Tibial nerve (tissue), 4 donors: ENCODE measurements at regions not wholly inside any gene's neighbourhood (a gene's known extent, or its start where the extent isn't known, plus 50 kb on each side); places are given as distances from the start of the nearest gene placed in this dataset.

ENCODE experiments used
- DNase-seq, 2 donors: peaks; one replicate each; pipeline ENCODE4 v3.0.0-alpha.2; 2019; ENCODE audit warnings: low spot score in 2 of 2
- H3K27ac ChIP-seq, 4 donors: fragments of 200-600 bp; sonication (generic) in 3 of 4; one replicate each; pipeline ENCODE4 v1.5.1; 2017 to 2019; ENCODE audit warnings: mild to moderate bottlenecking in 1 of 4
- H3K27me3 ChIP-seq, 2 donors: fragments of 200-600 bp; sonication (generic) in 1 of 2; one replicate each; pipeline versions ENCODE4 v1.5.1 to v1.6.0; 2017 to 2019
- H3K36me3 ChIP-seq, 3 donors: fragments of 200-600 bp; sonication (generic); one replicate each; pipeline ENCODE4 v1.5.1; 2018 to 2019
- H3K4me1 ChIP-seq, 4 donors: fragments of 200-600 bp; sonication (generic) in 3 of 4; one replicate each; pipeline ENCODE4 v1.5.1; 2017 to 2019
- H3K4me3 ChIP-seq, 4 donors: fragments of 200-600 bp; sonication (generic) in 3 of 4; one replicate each; pipeline ENCODE4 v1.5.1; 2017 to 2019; ENCODE audit warnings: mild to moderate bottlenecking in 1 of 4, moderate library complexity in 1 of 4
- H3K9me3 ChIP-seq, 4 donors: fragments of 200-600 bp; sonication (generic) in 3 of 4; one replicate each; pipeline ENCODE4 v1.5.1; 2017 to 2019
- EP300 ChIP-seq, 2 donors: sonication (generic); formaldehyde crosslinking; IDR thresholded peaks; one replicate each; pipeline ENCODE4 v1.6.1; 2017; ENCODE audit warnings: antibody characterized with exemption in 2 of 2, mild to moderate bottlenecking in 1 of 2
- POLR2A ChIP-seq, 2 donors: fragments of 450-650 bp; IDR thresholded peaks; one replicate each; pipeline ENCODE4 v1.6.1; 2017; ENCODE audit warnings: antibody characterized with exemption in 2 of 2, mild to moderate bottlenecking in 2 of 2, moderate library complexity in 2 of 2
- WGBS, 2 donors: methylation state at CpG; one replicate each; pipeline ENCODE4 v1.1.5; 2018; 5-methylcytosine and 5-hydroxymethylcytosine counted together
- TF ChIP-seq, protein P1 (sequence below), 5 experiments: fragments of 200-600 bp in 3 of 5; fragments of 450-650 bp in 2 of 5; sonication (generic) in 3 of 5; IDR thresholded peaks; one replicate each; pipeline ENCODE4 v1.5.1; 2016 to 2019; ENCODE audit warnings: antibody characterized with exemption in 5 of 5, mild to moderate bottlenecking in 3 of 5, moderate library complexity in 2 of 5

GRCh38 chr18:76208678-76209306, 286.2 kb downstream of the ZNF516 start:
- 52 to 66% methylated on average over 21 of the region's 21 CpGs for WGBS, 2 donors
- Histone ChIP-seq H3K27me3 (no peaks in the 10 kb centered on the region), H3K9me3 (no peaks in the 10 kb centered on the region), H3K4me3 (no peak overlapping the region), H3K4me1 (no peaks in the 10 kb centered on the region), H3K27ac (no peak overlapping the region), H3K36me3 (no peaks in the 10 kb centered on the region)
- DNase-seq = no peak
- TF ChIP-seq, protein P1, sequence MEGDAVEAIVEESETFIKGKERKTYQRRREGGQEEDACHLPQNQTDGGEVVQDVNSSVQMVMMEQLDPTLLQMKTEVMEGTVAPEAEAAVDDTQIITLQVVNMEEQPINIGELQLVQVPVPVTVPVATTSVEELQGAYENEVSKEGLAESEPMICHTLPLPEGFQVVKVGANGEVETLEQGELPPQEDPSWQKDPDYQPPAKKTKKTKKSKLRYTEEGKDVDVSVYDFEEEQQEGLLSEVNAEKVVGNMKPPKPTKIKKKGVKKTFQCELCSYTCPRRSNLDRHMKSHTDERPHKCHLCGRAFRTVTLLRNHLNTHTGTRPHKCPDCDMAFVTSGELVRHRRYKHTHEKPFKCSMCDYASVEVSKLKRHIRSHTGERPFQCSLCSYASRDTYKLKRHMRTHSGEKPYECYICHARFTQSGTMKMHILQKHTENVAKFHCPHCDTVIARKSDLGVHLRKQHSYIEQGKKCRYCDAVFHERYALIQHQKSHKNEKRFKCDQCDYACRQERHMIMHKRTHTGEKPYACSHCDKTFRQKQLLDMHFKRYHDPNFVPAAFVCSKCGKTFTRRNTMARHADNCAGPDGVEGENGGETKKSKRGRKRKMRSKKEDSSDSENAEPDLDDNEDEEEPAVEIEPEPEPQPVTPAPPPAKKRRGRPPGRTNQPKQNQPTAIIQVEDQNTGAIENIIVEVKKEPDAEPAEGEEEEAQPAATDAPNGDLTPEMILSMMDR (IDR thresholded peaks at IDR 0.05) = no peak
- no peak for TF ChIP-seq POLR2A (IDR thresholded peaks at IDR 0.05)
- no peak for TF ChIP-seq EP300 (IDR thresholded peaks at IDR 0.05)

GRCh38 chr18:76205906-76206305, 289.1 kb downstream of the ZNF516 start:
- DNase-seq = no peak
- no peak overlapping the region for H3K4me3 ChIP-seq
- H3K27ac ChIP-seq = no peak overlapping the region
- H3K27me3 ChIP-seq = no peaks in the 10 kb centered on the region
- no peaks in the 10 kb centered on the region for H3K9me3 ChIP-seq
- no peaks in the 10 kb centered on the region for H3K4me1 ChIP-seq
- WGBS, 2 donors = 69 to 71% methylated on average over 7 of the region's 7 CpGs
- TF ChIP-seq POLR2A (IDR thresholded peaks at IDR 0.05) = no peak
- no peaks in the 10 kb centered on the region for H3K36me3 ChIP-seq

- no peaks in the 10 kb centered on the region for H3K27me3 ChIP-seq
- no peak overlapping the region for H3K27ac ChIP-seq
- 81 to 83% methylated on average over 6 of the region's 6 CpGs for WGBS, 2 donors
- no peaks in the 10 kb centered on the region for H3K4me1 ChIP-seq
- DNase-seq = no peak
- H3K4me3 ChIP-seq = no peak overlapping the region
- TF ChIP-seq POLR2A (IDR thresholded peaks at IDR 0.05) (no peak), EP300 (IDR thresholded peaks at IDR 0.05) (no peak)
- TF ChIP-seq, protein P1 (IDR thresholded peaks at IDR 0.05) = no peak
- no peaks in the 10 kb centered on the region for H3K9me3 ChIP-seq
- H3K36me3 ChIP-seq = no peaks in the 10 kb centered on the region
Observed at GRCh38 chr18:76203552-76203951, 291.5 kb downstream of the ZNF516 start.

GRCh38 chr18:76202322-76202721, 292.7 kb downstream of the ZNF516 start:
- H3K27ac ChIP-seq = no peak overlapping the region
- no peaks in the 10 kb centered on the region for H3K36me3 ChIP-seq
- no peaks in the 10 kb centered on the region for H3K9me3 ChIP-seq
- no peak for TF ChIP-seq POLR2A (IDR thresholded peaks at IDR 0.05)
- TF ChIP-seq EP300 (IDR thresholded peaks at IDR 0.05) = no peak
- TF ChIP-seq, protein P1 (IDR thresholded peaks at IDR 0.05) = no peak
- no peak for DNase-seq
- no peaks in the 10 kb centered on the region for H3K27me3 ChIP-seq
- no peak overlapping the region for H3K4me3 ChIP-seq
- WGBS, 2 donors = 91 to 92% methylated on average over 2 of the region's 2 CpGs
- H3K4me1 ChIP-seq = no peaks in the 10 kb centered on the region

DNA sequence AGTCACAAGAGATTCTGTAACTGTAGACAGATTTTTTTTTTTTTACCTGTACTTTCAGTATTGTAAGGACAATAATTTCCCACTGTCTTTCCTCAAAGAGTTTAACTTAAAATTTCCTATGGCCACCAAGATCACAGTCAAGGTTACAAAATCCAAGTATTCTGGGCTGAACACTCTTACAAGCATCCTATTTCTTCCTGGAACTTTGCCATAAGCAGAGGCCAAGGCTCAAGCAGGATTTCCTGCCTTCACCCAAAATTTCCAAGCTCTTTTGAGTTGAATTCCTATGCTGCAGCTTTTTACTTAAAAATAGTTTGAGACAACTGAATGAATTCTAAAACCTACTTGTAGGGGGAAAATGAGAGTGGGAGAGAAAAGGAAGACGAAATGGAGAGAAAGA, 299.4 kb downstream of the ZNF516 start:
- TF ChIP-seq EP300 (IDR thresholded peaks at IDR 0.05) = no peak
- Histone ChIP-seq H3K36me3 (no peaks in the 10 kb centered on the region), H3K4me3 (no peak overlapping the region), H3K4me1 (no peaks in the 10 kb centered on the region), H3K27me3 (no peaks in the 10 kb centered on the region), H3K9me3 (peaks cover 0 to 21% (median 0%) of the 10 kb centered on the region in 4 donors), H3K27ac (no peak overlapping the region)
- WGBS, 2 donors = 30 to 42% methylated on average over 1 of the region's 1 CpG
- no peak for DNase-seq

DNA sequence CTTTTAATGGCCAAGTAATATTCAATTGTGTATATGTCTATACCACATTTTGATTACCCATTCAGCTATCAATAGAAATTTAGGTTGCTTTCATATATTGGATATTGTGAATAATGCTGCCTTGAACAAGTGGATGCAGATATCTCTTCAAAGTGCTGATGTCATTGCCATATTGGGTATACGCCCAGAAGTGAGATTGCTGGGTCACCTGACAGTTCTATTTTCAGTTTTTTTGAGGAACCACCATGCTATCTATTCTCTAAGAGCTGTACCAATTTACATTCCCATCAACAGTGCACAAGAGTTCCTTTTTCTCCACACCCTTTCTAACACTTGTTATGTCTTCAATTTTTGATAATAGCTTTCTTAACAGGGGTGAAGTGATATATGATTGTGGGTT, 306.9 kb downstream of the ZNF516 start:
- H3K9me3 ChIP-seq = peaks cover 0 to 22% (median 0%) of the 10 kb centered on the region in 4 donors
- WGBS, 2 donors = 71 to 78% methylated on average over 1 of the region's 1 CpG
- no peaks in the 10 kb centered on the region for H3K36me3 ChIP-seq
- no peaks in the 10 kb centered on the region for H3K27me3 ChIP-seq
- DNase-seq = no peak
- H3K4me3 ChIP-seq = no peak overlapping the region
- H3K4me1 ChIP-seq = no peaks in the 10 kb centered on the region
- H3K27ac ChIP-seq = no peak overlapping the region
- TF ChIP-seq POLR2A (IDR thresholded peaks at IDR 0.05) = no peak
- TF ChIP-seq EP300 (IDR thresholded peaks at IDR 0.05) = no peak
- TF ChIP-seq, protein P1 (IDR thresholded peaks at IDR 0.05) = no peak
